K562 (cell line): ENCODE measurements at regions not wholly inside any gene's neighbourhood (a gene's known extent, or its start where the extent isn't known, plus 50 kb on each side); places are given as distances from the start of the nearest gene placed in this dataset.

ENCODE experiments used
- ATAC-seq: fragments of 200-7000 bp; cut with Tn5 transposase; 3 replicates; pipeline ENCODE4 v1.9.1; 2020; ENCODE audit warnings: moderate library complexity
- BruUV-seq: library from RNA; stranded (reverse); fragments of 400-500 nt; replicated peaks from 2 replicates; lab custom pipeline; 2021; lab: Mats Ljungman, UMichigan
- CTCF ChIA-PET: fragments of 300-600 bp; formaldehyde crosslinking; extraction: SDS; loops from one replicate; lab custom pipeline; 2021; ENCODE audit warnings: low intra/inter-chr PET ratio; lab: Yijun Ruan, JAX
- POLR2A ChIA-PET: fragments of 300-600, 350-650 bp; sonication (Branson Sonifier 250); formaldehyde crosslinking; extraction: SDS; loops from one replicate; lab custom pipeline; 2021; ENCODE audit warnings: antibody characterized with exemption, inconsistent platforms; lab: Yijun Ruan, JAX
- DNase-seq, 4 experiments: peaks; one replicate each; pipeline versions ENCODE4 v3.0.0 to v3.0.0-alpha.2; 2011 to 2018; ENCODE audit warnings: low spot score in 3 of 4, mixed read lengths in 3 of 4; ENCODE audit errors: extremely low read depth in 1 of 4
- FAIRE-seq: peaks from 2 replicates; lab custom pipeline; 2011; peaks lifted over from hg19 to GRCh38; lab: Jason Lieb, UNC
- H2AFZ ChIP-seq: 2 replicates; pipeline ENCODE4 v1.6.0; 2011; ENCODE audit warnings: low read depth, low read length, control low read depth, inconsistent platforms
- H3K27ac ChIP-seq: fragments of 200-600 bp; 3 replicates; pipeline ENCODE4 v1.8.0; 2011; ENCODE audit warnings: low read depth, mild to moderate bottlenecking, control low read depth, inconsistent platforms, low read length, moderate library complexity, mixed read lengths; ENCODE audit errors: extremely low read depth
- H3K27me3 ChIP-seq, 2 experiments: fragments of 300-600 bp in 1 of 2; 2 replicates in 1 of 2; 3 replicates in 1 of 2; pipeline versions ENCODE4 v1.6.0 to v1.8.0; 2011; ENCODE audit warnings: inconsistent platforms in 2 of 2, low read length in 2 of 2, mild to moderate bottlenecking in 1 of 2, mixed read lengths in 1 of 2, moderate library complexity in 1 of 2; ENCODE audit not compliant: control insufficient read depth in 2 of 2, insufficient read depth in 2 of 2
- H3K36me3 ChIP-seq: fragments of 300-600 bp; 3 replicates; pipeline ENCODE4 v1.8.0; 2011; ENCODE audit warnings: mild to moderate bottlenecking, low read length, inconsistent platforms; ENCODE audit not compliant: control insufficient read depth, insufficient read depth
- H3K4me1 ChIP-seq, 2 experiments: fragments of 200-600 bp in 1 of 2; replicated peaks in 1 of 2; 2 replicates in 1 of 2; 3 replicates in 1 of 2; pipeline versions ENCODE4 v1.5.1 to v1.8.0; 2011; ENCODE audit warnings: inconsistent platforms in 2 of 2, low read length in 2 of 2, mild to moderate bottlenecking in 1 of 2, mixed read lengths in 1 of 2, moderate library complexity in 1 of 2; ENCODE audit not compliant: control insufficient read depth in 2 of 2, insufficient read depth in 2 of 2
- H3K4me2 ChIP-seq: 2 replicates; pipeline ENCODE4 v1.6.1; 2011; ENCODE audit warnings: low read length, control low read depth, inconsistent platforms, mixed read lengths; ENCODE audit not compliant: insufficient read depth
- H3K4me3 ChIP-seq: fragments of 200-600 bp; sonication (generic), shearing (Covaris generic); 2 replicates; pipeline ENCODE4 v1.5.1; 2016; ENCODE audit warnings: control low read depth, inconsistent platforms
- H3K79me2 ChIP-seq: fragments of 200-600 bp; 3 replicates; pipeline ENCODE4 v1.8.0; 2011; ENCODE audit warnings: low read length, inconsistent platforms; ENCODE audit not compliant: control insufficient read depth, insufficient read depth
- H3K9ac ChIP-seq, 2 experiments: 2 replicates each; pipeline versions ENCODE4 v1.6.0 to v1.6.1; 2011; ENCODE audit warnings: low read depth in 2 of 2, low read length in 2 of 2, control low read depth in 1 of 2, inconsistent platforms in 1 of 2, mild to moderate bottlenecking in 1 of 2, mixed read lengths in 1 of 2; ENCODE audit not compliant: insufficient read depth in 1 of 2
- H3K9me1 ChIP-seq: one replicate; pipeline ENCODE4 v1.6.0; 2011; ENCODE audit warnings: inconsistent platforms, mild to moderate bottlenecking, low read length, moderate library complexity; ENCODE audit not compliant: control insufficient read depth, insufficient read depth
- H3K9me3 ChIP-seq: replicated peaks from 2 replicates; pipeline ENCODE4 v1.5.1; 2011; ENCODE audit warnings: low read depth, low read length, inconsistent platforms; ENCODE audit not compliant: control insufficient read depth, insufficient read depth
- H4K20me1 ChIP-seq: replicated peaks from 2 replicates; pipeline ENCODE4 v1.6.1; 2011; ENCODE audit warnings: low read length, inconsistent platforms, mixed read lengths; ENCODE audit not compliant: control insufficient read depth, insufficient read depth
- BACH1 ChIP-seq: fragments of 200-800 bp; sonication (Bioruptor generic); IDR thresholded peaks from 2 replicates; pipeline ENCODE4 v1.6.1; 2016; ENCODE audit warnings: missing genetic modification characterization, missing compliant biosample characterization
- BDP1 ChIP-seq: IDR thresholded peaks from 3 replicates; pipeline ENCODE4 v1.6.1; 2011; ENCODE audit not compliant: insufficient read length, insufficient read depth
- BRD4 ChIP-seq: fragments of 200-600 bp; sonication (generic); IDR thresholded peaks from 2 replicates; pipeline ENCODE4 v1.6.1; 2017; ENCODE audit warnings: inconsistent platforms
- CBX5 ChIP-seq: IDR thresholded peaks from 2 replicates; pipeline ENCODE4 v1.6.1; 2014; ENCODE audit warnings: low read depth, borderline replicate concordance
- DPF2 ChIP-seq: fragments of 450-650 bp; IDR thresholded peaks from 2 replicates; pipeline ENCODE4 v1.6.1; 2016
- ERF ChIP-seq: fragments of 450-650 bp; formaldehyde crosslinking; IDR thresholded peaks from 2 replicates; pipeline ENCODE4 v1.4.0; 2020; ENCODE audit warnings: mild to moderate bottlenecking, mixed read lengths
- ETS2 ChIP-seq: IDR thresholded peaks from 2 replicates; pipeline ENCODE4 v1.6.1; 2016; ENCODE audit warnings: borderline replicate concordance, missing genetic modification characterization, mild to moderate bottlenecking, moderate library complexity, missing compliant biosample characterization; ENCODE audit not compliant: poor library complexity, severe bottlenecking
- FOSL1 ChIP-seq: fragments of 200-800 bp; sonication (Bioruptor generic); conservative IDR thresholded peaks from 2 replicates; pipeline ENCODE4 v1.6.1; 2016; ENCODE audit warnings: missing genetic modification characterization, missing compliant biosample characterization
- MTA3 ChIP-seq: fragments of 450-650 bp; formaldehyde crosslinking; IDR thresholded peaks from 2 replicates; pipeline ENCODE4 v1.6.1; 2017; ENCODE audit warnings: mild to moderate bottlenecking, borderline replicate concordance
- MYNN ChIP-seq, 2 experiments: sonication (generic); formaldehyde crosslinking in 1 of 2; IDR thresholded peaks; 2 replicates each; pipeline versions ENCODE4 v1.5.0 to v1.6.1; 2016 to 2020; ENCODE audit warnings: antibody characterized with exemption in 1 of 2, missing genetic modification reagents in 1 of 2
- NR2F6 ChIP-seq: fragments of 450-650 bp; formaldehyde crosslinking; IDR thresholded peaks from 2 replicates; pipeline ENCODE4 v1.4.0; 2020; ENCODE audit warnings: mild to moderate bottlenecking
- NR3C1 ChIP-seq: sonication (generic); formaldehyde crosslinking; IDR thresholded peaks from 2 replicates; pipeline ENCODE4 v1.8.1; 2022; ENCODE audit warnings: missing genetic modification reagents
- RBM15 ChIP-seq: fragments of 200-400 bp; formaldehyde crosslinking; IDR thresholded peaks from 2 replicates; pipeline ENCODE4 v1.6.1; 2018; ENCODE audit warnings: mild to moderate bottlenecking, low read length, moderate library complexity; ENCODE audit not compliant: insufficient read depth
- whole genome bisulfite sequencing: fragments of 100-300 bp; shearing (Covaris generic); methylation state at CpG from one replicate; pipeline ENCODE4 v1.1.6; 2016; ENCODE audit warnings: low coverage, mixed read lengths; ENCODE audit not compliant: insufficient coverage; ENCODE audit errors: missing lambda C conversion rate; 5-methylcytosine and 5-hydroxymethylcytosine counted together
- in situ Hi-C: fragments of 300-500 bp; cut with MboI; formaldehyde crosslinking; loops from 4 replicates; pipeline ENCODE4 v1.15.0; 2018; ENCODE audit warnings: inconsistent platforms, mixed read lengths
- intact Hi-C: fragments of 100-400 bp; cut with micrococcal nuclease; formaldehyde crosslinking; loops from 2 replicates; pipeline ENCODE4 v1.14.2; 2022

DNA sequence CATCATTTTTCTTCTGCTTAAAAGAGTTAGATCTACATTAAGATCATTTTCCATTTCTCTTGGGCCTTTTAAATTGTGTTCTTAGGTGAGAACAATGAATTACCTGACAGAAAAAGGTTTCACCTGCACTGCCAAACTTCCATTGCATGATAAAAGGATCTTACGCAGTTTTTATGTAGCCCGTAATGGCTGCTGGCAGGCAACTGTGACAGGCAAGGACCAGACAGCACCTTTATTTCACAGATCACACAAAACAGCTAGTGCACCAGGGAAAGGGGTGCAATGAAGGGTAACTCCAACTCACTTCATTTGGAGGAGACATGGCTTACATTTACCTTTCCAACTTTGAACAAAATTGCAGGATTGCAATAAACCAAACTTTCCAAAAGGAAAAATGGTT lies 159.8 kb downstream of the SLITRK1 start:
- Histone ChIP-seq H3K36me3 (no peaks in the 10 kb centered on the region), H3K9me3 (no peaks in the 10 kb centered on the region), H3K27me3 (no peaks in the 10 kb centered on the region), H3K4me3 (no peak overlapping the region)
- BruUV-seq: no TSS peak
- no peak for FAIRE-seq
- TF ChIP-seq ERF (CRISPR knock-in tag) (no peak), NR2F6 (CRISPR knock-in tag) (no peak), ETS2 (no peak), DPF2 (no peak), CBX5 (no peak), BDP1 (no peak)
- TF ChIP-seq, all 486 proteins: peak for 0
- no peaks in the 10 kb centered on the region for H4K20me1 ChIP-seq
- H3K9ac ChIP-seq: no peak overlapping the region
- in situ Hi-C loops (no loop called here), intact Hi-C loops (no loop called here)
- H3K9me1 ChIP-seq: no peaks in the 10 kb centered on the region
- no peaks in the 10 kb centered on the region for H3K4me1 ChIP-seq
- no peak for DNase-seq
- no peak overlapping the region for H3K27ac ChIP-seq
- no peak overlapping the region for H3K4me2 ChIP-seq
- POLR2A ChIA-PET: no interaction called here
- no peaks in the 10 kb centered on the region for H3K79me2 ChIP-seq
- no peak overlapping the region for H2AFZ ChIP-seq
- 0% methylated on average over 2 of the region's 2 CpGs for WGBS
- ATAC-seq: no peak
- CTCF ChIA-PET: interaction anchor here (0.6 kb wide), 1 partner anchor 704 kb away, joined by 5 read pairs; no protein-coding TSS in a partner anchor

DNA sequence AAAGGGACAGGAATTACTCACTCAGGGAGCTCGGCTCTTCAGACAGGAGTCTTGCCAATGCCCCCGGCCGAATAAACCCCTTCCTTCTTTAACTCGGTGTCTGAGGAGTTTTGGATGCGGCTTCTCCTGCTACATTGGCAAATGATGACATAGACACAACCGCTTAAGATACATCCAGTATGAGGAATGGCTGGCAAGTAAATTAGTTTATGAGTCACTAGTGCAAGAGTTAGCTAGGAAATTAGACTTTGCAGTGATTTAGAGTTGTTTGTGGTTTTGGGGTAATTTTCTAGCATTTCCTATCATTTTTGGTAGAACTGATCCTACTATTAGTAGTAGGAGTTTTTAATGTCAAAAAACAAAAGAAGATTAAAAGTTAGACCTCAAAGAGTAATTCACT lies 166.2 kb downstream of the SLITRK1 start:
- no peak overlapping the region for H3K4me2 ChIP-seq
- BruUV-seq: no TSS peak
- DNase-seq: no peak
- TF ChIP-seq BRD4 (no peak), BACH1 (tag) (no peak), MYNN (IDR thresholded peaks at IDR 0.05) (no peak), MYNN (CRISPR knock-in tag; IDR thresholded peaks at IDR 0.05) (no peak), RBM15 (no peak), FOSL1 (no peak), MTA3 (no peak), NR3C1 (no peak)
- intact Hi-C loops: no loop called here
- H3K4me1 ChIP-seq: no peaks in the 10 kb centered on the region
- H2AFZ ChIP-seq: no peak overlapping the region
- no peak for ATAC-seq
- ChIA-PET CTCF (no interaction called here), POLR2A (no interaction called here)
- H3K27ac ChIP-seq: no peak overlapping the region
- no peaks in the 10 kb centered on the region for H3K9me1 ChIP-seq
- H3K9ac ChIP-seq: no peak overlapping the region
- no peaks in the 10 kb centered on the region for H4K20me1 ChIP-seq
- no peaks in the 10 kb centered on the region for H3K9me3 ChIP-seq
- no peaks in the 10 kb centered on the region for H3K36me3 ChIP-seq
- no peak overlapping the region for H3K4me3 ChIP-seq
- in situ Hi-C loops: no loop called here
- no peaks in the 10 kb centered on the region for H3K27me3 ChIP-seq
- no peak for FAIRE-seq
- H3K79me2 ChIP-seq: no peaks in the 10 kb centered on the region
- 5% methylated on average over 6 of the region's 6 CpGs for WGBS
